Fibroblast of lung (primary cell): ENCODE measurements at regions not wholly inside any gene's neighbourhood (a gene's known extent, or its start where the extent isn't known, plus 50 kb on each side); places are given as distances from the start of the nearest gene placed in this dataset.
A peak's percentile ranks its signal among the peaks of the same experiment; 100 is the strongest.

ENCODE experiments used
- DNase-seq, 2 donors: peaks; one replicate each; pipeline versions ENCODE4 v3.0.0 to v3.0.0-alpha.2; 2010; ENCODE audit warnings: low read depth in 2 of 2
- H2AFZ ChIP-seq: 2 replicates; pipeline ENCODE4 v1.5.1; 2012; ENCODE audit warnings: low read length, control low read depth, inconsistent platforms
- H3K27ac ChIP-seq: 2 replicates; pipeline ENCODE4 v1.5.1; 2011; ENCODE audit warnings: low read length, control low read depth; ENCODE audit not compliant: insufficient read depth
- H3K27me3 ChIP-seq: 2 replicates; pipeline ENCODE4 v1.5.1; 2011; ENCODE audit warnings: mild to moderate bottlenecking, low read length; ENCODE audit not compliant: control insufficient read depth, insufficient read depth
- H3K36me3 ChIP-seq: 2 replicates; pipeline ENCODE4 v1.5.1; 2011; ENCODE audit warnings: low read length; ENCODE audit not compliant: control insufficient read depth, insufficient read depth
- H3K4me1 ChIP-seq: 2 replicates; pipeline ENCODE4 v1.5.1; 2011; ENCODE audit warnings: low read length; ENCODE audit not compliant: control insufficient read depth, insufficient read depth; ENCODE audit errors: extremely low read depth
- H3K4me2 ChIP-seq: 2 replicates; pipeline ENCODE4 v1.5.1; 2011; ENCODE audit warnings: low read length, control low read depth; ENCODE audit not compliant: insufficient read depth; ENCODE audit errors: extremely low read depth
- H3K4me3 ChIP-seq, 4 experiments: fragments of 200-600 bp in 1 of 4; sonication (generic) in 1 of 4; replicated peaks in 1 of 4; 2 replicates each; pipeline ENCODE4 v1.5.1; 2011 to 2016; ENCODE audit warnings: low read length in 4 of 4, low read depth in 3 of 4, mild to moderate bottlenecking in 3 of 4, control low read depth in 2 of 4, inconsistent platforms in 1 of 4, mixed read lengths in 1 of 4; ENCODE audit not compliant: insufficient read depth in 1 of 4; ENCODE audit errors: control extremely low read depth in 1 of 4
- H3K79me2 ChIP-seq: 2 replicates; pipeline ENCODE4 v1.5.1; 2012; ENCODE audit warnings: mild to moderate bottlenecking, low read length, inconsistent platforms; ENCODE audit not compliant: control insufficient read depth, insufficient read depth
- H3K9ac ChIP-seq: 2 replicates; pipeline ENCODE4 v1.5.1; 2011; ENCODE audit warnings: mild to moderate bottlenecking, low read length, control low read depth; ENCODE audit not compliant: insufficient read depth
- H3K9me3 ChIP-seq: 2 replicates; pipeline ENCODE4 v1.5.1; 2012; ENCODE audit warnings: low read depth, low read length; ENCODE audit not compliant: control insufficient read depth, insufficient read depth
- H4K20me1 ChIP-seq: 2 replicates; pipeline ENCODE4 v1.5.1; 2011; ENCODE audit warnings: low read length; ENCODE audit not compliant: control insufficient read depth, insufficient read depth; ENCODE audit errors: extremely low read depth
- EZH2 ChIP-seq: IDR thresholded peaks from 2 replicates; pipeline ENCODE4 v1.5.1; 2012; ENCODE audit warnings: low read length, control low read depth, mild to moderate bottlenecking; ENCODE audit errors: missing control alignments
- TF ChIP-seq, protein P1 (sequence below), 2 donors: IDR thresholded peaks in 1 of 2; conservative IDR thresholded peaks in 1 of 2; 1 replicate in 1 of 2; 2 replicates in 1 of 2; pipeline ENCODE4 v1.5.1; 2011 to 2012; ENCODE audit warnings: low read length in 2 of 2, control low read depth in 1 of 2, inconsistent platforms in 1 of 2, low read depth in 1 of 2, mild to moderate bottlenecking in 1 of 2

DNA sequence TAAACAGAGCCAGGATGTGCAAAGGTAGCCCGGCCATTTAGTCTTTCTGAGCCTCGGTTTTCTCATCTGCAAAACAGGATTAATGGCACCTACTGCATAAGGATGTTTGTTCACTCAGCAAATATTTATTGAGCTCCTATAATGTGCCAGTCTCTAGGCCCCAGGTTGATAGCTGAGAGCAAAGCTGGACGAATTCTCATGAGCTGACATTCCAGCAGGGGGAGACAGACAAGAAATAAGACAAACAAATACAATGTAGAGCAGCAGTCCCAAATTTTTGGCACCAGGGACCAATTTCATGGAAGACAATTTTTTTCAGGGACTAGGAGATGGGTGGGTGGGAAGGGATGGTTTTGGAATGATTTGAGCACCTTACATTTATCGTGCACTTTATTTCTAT lies 74.3 kb upstream of the PAX7 start:
- Histone ChIP-seq H3K79me2 (no peaks in the 10 kb centered on the region), H3K4me1 (no peaks in the 10 kb centered on the region), H3K4me3 (no peak overlapping the region), H4K20me1 (no peaks in the 10 kb centered on the region), H3K4me2 (no peak overlapping the region), H3K27me3 (no peaks in the 10 kb centered on the region), H3K9me3 (no peaks in the 10 kb centered on the region), H3K36me3 (no peaks in the 10 kb centered on the region), H3K27ac (no peak overlapping the region), H2AFZ (no peak overlapping the region), H3K9ac (no peak overlapping the region)
- peak; percentile 5 to 20 for DNase-seq
- TF ChIP-seq, protein P1, sequence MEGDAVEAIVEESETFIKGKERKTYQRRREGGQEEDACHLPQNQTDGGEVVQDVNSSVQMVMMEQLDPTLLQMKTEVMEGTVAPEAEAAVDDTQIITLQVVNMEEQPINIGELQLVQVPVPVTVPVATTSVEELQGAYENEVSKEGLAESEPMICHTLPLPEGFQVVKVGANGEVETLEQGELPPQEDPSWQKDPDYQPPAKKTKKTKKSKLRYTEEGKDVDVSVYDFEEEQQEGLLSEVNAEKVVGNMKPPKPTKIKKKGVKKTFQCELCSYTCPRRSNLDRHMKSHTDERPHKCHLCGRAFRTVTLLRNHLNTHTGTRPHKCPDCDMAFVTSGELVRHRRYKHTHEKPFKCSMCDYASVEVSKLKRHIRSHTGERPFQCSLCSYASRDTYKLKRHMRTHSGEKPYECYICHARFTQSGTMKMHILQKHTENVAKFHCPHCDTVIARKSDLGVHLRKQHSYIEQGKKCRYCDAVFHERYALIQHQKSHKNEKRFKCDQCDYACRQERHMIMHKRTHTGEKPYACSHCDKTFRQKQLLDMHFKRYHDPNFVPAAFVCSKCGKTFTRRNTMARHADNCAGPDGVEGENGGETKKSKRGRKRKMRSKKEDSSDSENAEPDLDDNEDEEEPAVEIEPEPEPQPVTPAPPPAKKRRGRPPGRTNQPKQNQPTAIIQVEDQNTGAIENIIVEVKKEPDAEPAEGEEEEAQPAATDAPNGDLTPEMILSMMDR (conservative IDR thresholded peaks at IDR 0.05 in 1 of 2, IDR thresholded peaks at IDR 0.05 in 1 of 2; ENCODE audit: low read depth in 1 of 2, low read length in 2 of 2), result peak; percentile 20 to 46
- TF ChIP-seq EZH2, result no peak

DNA sequence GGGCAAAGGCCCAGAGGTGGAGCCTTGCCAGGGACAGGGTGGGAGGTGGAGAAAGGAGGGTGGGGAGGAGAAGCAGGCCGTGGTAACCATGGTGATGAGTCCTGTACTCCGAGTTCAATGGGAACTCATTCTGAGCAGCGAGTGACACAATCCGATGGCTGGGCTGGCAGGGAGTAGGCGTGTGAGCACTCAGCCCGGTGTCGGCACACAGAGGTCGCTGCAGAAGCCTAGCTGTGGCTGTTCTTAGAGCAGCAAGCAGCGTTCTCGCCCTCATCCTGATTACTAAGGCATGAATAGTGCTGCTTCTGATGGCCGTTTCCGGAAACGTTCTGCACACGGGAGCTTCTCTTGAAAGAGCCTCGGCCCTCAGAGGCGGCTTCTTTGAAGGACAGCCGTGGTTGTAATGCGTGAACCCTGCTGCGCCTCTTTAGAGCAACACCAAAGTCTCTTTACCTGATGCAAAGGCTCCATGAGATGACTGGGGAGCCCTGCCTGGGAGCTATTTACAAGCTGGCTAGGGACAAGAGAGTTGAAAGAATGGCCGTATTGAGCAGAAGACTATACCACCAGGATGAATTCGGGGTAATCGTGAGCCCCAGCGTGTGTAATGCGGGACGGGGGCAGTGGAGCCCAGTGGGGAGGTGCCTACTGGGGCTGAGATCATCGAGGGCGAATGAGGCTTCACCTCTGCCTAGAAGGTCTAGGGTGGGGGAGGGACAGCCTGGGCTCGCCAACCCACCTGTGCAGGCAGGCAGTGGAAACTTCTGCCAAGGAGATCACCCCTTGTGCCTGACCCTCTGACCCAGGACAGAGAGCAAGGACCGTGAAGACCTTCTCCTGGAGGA lies 72.8 kb upstream of the PAX7 start:
- Histone ChIP-seq H3K4me3 (no peak overlapping the region), H3K9ac (no peak overlapping the region), H4K20me1 (no peaks in the 10 kb centered on the region), H2AFZ (no peak overlapping the region), H3K27me3 (no peaks in the 10 kb centered on the region), H3K9me3 (no peaks in the 10 kb centered on the region), H3K27ac (no peak overlapping the region), H3K36me3 (no peaks in the 10 kb centered on the region), H3K4me1 (no peaks in the 10 kb centered on the region), H3K4me2 (no peak overlapping the region), H3K79me2 (no peaks in the 10 kb centered on the region)
- no peak for DNase-seq
- no peak for TF ChIP-seq EZH2
- TF ChIP-seq, protein P1 (conservative IDR thresholded peaks at IDR 0.05 in 1 of 2, IDR thresholded peaks at IDR 0.05 in 1 of 2; ENCODE audit: low read depth in 1 of 2, low read length in 2 of 2), result no peak

DNA sequence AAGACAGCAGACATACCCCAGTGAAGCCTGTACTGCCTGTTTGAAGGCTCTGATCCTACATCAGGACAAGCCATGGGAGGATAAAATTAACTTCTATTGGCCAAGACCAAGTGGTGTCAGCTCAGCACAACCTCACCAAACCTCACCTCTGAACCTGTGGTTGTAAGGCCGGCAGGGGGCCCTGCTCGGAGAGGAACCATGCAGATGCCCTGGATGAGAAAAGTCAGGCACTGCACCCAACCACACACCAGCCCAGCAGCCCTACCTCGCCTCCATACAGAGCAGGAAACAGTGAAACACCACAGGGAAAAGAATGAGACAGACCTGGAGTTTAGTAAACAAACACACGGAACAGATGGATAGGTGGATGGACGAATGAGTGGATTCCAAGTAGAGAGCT lies 70.0 kb upstream of the PAX7 start:
- H3K4me3 ChIP-seq, result no peak overlapping the region
- no peaks in the 10 kb centered on the region for H3K9me3 ChIP-seq
- no peak overlapping the region for H3K9ac ChIP-seq
- no peak for DNase-seq
- H3K4me1 ChIP-seq, result no peaks in the 10 kb centered on the region
- H4K20me1 ChIP-seq, result no peaks in the 10 kb centered on the region
- no peaks in the 10 kb centered on the region for H3K79me2 ChIP-seq
- no peaks in the 10 kb centered on the region for H3K27me3 ChIP-seq
- no peaks in the 10 kb centered on the region for H3K36me3 ChIP-seq
- H2AFZ ChIP-seq, result no peak overlapping the region
- TF ChIP-seq, protein P1 (conservative IDR thresholded peaks at IDR 0.05 in 1 of 2, IDR thresholded peaks at IDR 0.05 in 1 of 2; ENCODE audit: low read depth in 1 of 2, low read length in 2 of 2), result no peak
- no peak for TF ChIP-seq EZH2
- no peak overlapping the region for H3K4me2 ChIP-seq
- no peak overlapping the region for H3K27ac ChIP-seq
